ENCODE measurements at regions not wholly inside any gene's neighbourhood (a gene's known extent, or its start where the extent isn't known, plus 50 kb on each side); places are given as distances from the start of the nearest gene placed in this dataset.
"Not testable (repeated sequence)": the region's sequence is repeated elsewhere in the genome, so short reads cannot be mapped to it uniquely, and the experiment has no call there.

GRCh38 chr15:101961263-101961662, 149.3 kb downstream of the OR4F15 start:
- peak overlapping the region; percentile 50 for H3K4me3 ChIP-seq (ENCODE audit: low read length)
- not testable (repeated sequence) for H3K4me2 ChIP-seq (ENCODE audit: low read length); H3K9me2 ChIP-seq (ENCODE audit: insufficient read depth, low read length); H3K27me3 ChIP-seq (ENCODE audit: insufficient read depth, low read depth, low read length); H2AFZ ChIP-seq (ENCODE audit: low read depth, low read length); H3K9ac ChIP-seq (ENCODE audit: low read length); H3K27ac ChIP-seq (ENCODE audit: low read length); H3K36me3 ChIP-seq (ENCODE audit: insufficient read depth, low read length); H3K9me3 ChIP-seq (ENCODE audit: low read length); H4K20me1 ChIP-seq (ENCODE audit: insufficient read depth); H3F3A ChIP-seq (ENCODE audit: insufficient read depth, low read length, poor library complexity, severe bottlenecking); H3K79me2 ChIP-seq (replicated peaks; ENCODE audit: insufficient read depth, low read length)
- peak; percentile 19 for TF ChIP-seq MXI1 (conservative IDR thresholded peaks at IDR 0.05; ENCODE audit: poor library complexity, severe bottlenecking)

GRCh38 chr15:101961765-101962164, 149.8 kb downstream of the OR4F15 start:
- not testable (repeated sequence) for H3K27ac ChIP-seq (ENCODE audit: low read length); H3K9me2 ChIP-seq (ENCODE audit: insufficient read depth, low read length); H4K20me1 ChIP-seq (ENCODE audit: insufficient read depth); H3K9me3 ChIP-seq (ENCODE audit: low read length); H2AFZ ChIP-seq (ENCODE audit: low read depth, low read length); H3K79me2 ChIP-seq (replicated peaks; ENCODE audit: insufficient read depth, low read length); H3K27me3 ChIP-seq (ENCODE audit: insufficient read depth, low read depth, low read length); H3K9ac ChIP-seq (ENCODE audit: low read length); H3K36me3 ChIP-seq (ENCODE audit: insufficient read depth, low read length); H3F3A ChIP-seq (ENCODE audit: insufficient read depth, low read length, poor library complexity, severe bottlenecking); H3K4me2 ChIP-seq (ENCODE audit: low read length)
- H3K4me3 ChIP-seq (ENCODE audit: low read length): peak overlapping the region; percentile 55

- H3K27ac ChIP-seq (ENCODE audit: low read length); H3K9me3 ChIP-seq (ENCODE audit: low read length); H4K20me1 ChIP-seq (ENCODE audit: insufficient read depth); H3K27me3 ChIP-seq (ENCODE audit: insufficient read depth, low read depth, low read length); H3F3A ChIP-seq (ENCODE audit: insufficient read depth, low read length, poor library complexity, severe bottlenecking); H3K4me2 ChIP-seq (ENCODE audit: low read length); H3K36me3 ChIP-seq (ENCODE audit: insufficient read depth, low read length); H3K9me2 ChIP-seq (ENCODE audit: insufficient read depth, low read length); H2AFZ ChIP-seq (ENCODE audit: low read depth, low read length); H3K79me2 ChIP-seq (replicated peaks; ENCODE audit: insufficient read depth, low read length); H3K4me3 ChIP-seq (ENCODE audit: low read length); H3K9ac ChIP-seq (ENCODE audit: low read length): not testable (repeated sequence)
Observed at GRCh38 chr15:101963687-101964086, 151.7 kb downstream of the OR4F15 start.

- H3K79me2 ChIP-seq (replicated peaks; ENCODE audit: insufficient read depth, low read length); H3F3A ChIP-seq (ENCODE audit: insufficient read depth, low read length, poor library complexity, severe bottlenecking); H3K9me3 ChIP-seq (ENCODE audit: low read length); H3K9ac ChIP-seq (ENCODE audit: low read length); H3K9me2 ChIP-seq (ENCODE audit: insufficient read depth, low read length); H3K27me3 ChIP-seq (ENCODE audit: insufficient read depth, low read depth, low read length); H2AFZ ChIP-seq (ENCODE audit: low read depth, low read length); H3K4me2 ChIP-seq (ENCODE audit: low read length); H3K27ac ChIP-seq (ENCODE audit: low read length); H3K4me3 ChIP-seq (ENCODE audit: low read length); H3K36me3 ChIP-seq (ENCODE audit: insufficient read depth, low read length); H4K20me1 ChIP-seq (ENCODE audit: insufficient read depth): not testable (repeated sequence)
Observed at GRCh38 chr15:101965353-101965752, 153.4 kb downstream of the OR4F15 start.

- not testable (repeated sequence) for H3K79me2 ChIP-seq (replicated peaks; ENCODE audit: insufficient read depth, low read length); H3F3A ChIP-seq (ENCODE audit: insufficient read depth, low read length, poor library complexity, severe bottlenecking); H3K36me3 ChIP-seq (ENCODE audit: insufficient read depth, low read length); H4K20me1 ChIP-seq (ENCODE audit: insufficient read depth); H3K9me2 ChIP-seq (ENCODE audit: insufficient read depth, low read length); H3K9me3 ChIP-seq (ENCODE audit: low read length); H3K27me3 ChIP-seq (ENCODE audit: insufficient read depth, low read depth, low read length); H2AFZ ChIP-seq (ENCODE audit: low read depth, low read length); H3K27ac ChIP-seq (ENCODE audit: low read length); H3K9ac ChIP-seq (ENCODE audit: low read length); H3K4me2 ChIP-seq (ENCODE audit: low read length); H3K4me3 ChIP-seq (ENCODE audit: low read length)
Observed at GRCh38 chr15:101965860-101966259, 153.9 kb downstream of the OR4F15 start.

- H3K9ac ChIP-seq (ENCODE audit: low read length); H3K36me3 ChIP-seq (ENCODE audit: insufficient read depth, low read length); H4K20me1 ChIP-seq (ENCODE audit: insufficient read depth); H3K4me3 ChIP-seq (ENCODE audit: low read length); H3K4me2 ChIP-seq (ENCODE audit: low read length); H3F3A ChIP-seq (ENCODE audit: insufficient read depth, low read length, poor library complexity, severe bottlenecking); H2AFZ ChIP-seq (ENCODE audit: low read depth, low read length); H3K27me3 ChIP-seq (ENCODE audit: insufficient read depth, low read depth, low read length); H3K27ac ChIP-seq (ENCODE audit: low read length); H3K79me2 ChIP-seq (replicated peaks; ENCODE audit: insufficient read depth, low read length); H3K9me3 ChIP-seq (ENCODE audit: low read length); H3K9me2 ChIP-seq (ENCODE audit: insufficient read depth, low read length): not testable (repeated sequence)
Observed at GRCh38 chr15:101967364-101967763, 155.4 kb downstream of the OR4F15 start.

Measured in neural cell (in vitro differentiated cells).